Duodenal mucosa (tissue), 2 donors: ENCODE measurements at regions not wholly inside any gene's neighbourhood (a gene's known extent, or its start where the extent isn't known, plus 50 kb on each side); places are given as distances from the start of the nearest gene placed in this dataset.
"Not testable (repeated sequence)": the region's sequence is repeated elsewhere in the genome, so short reads cannot be mapped to it uniquely, and the experiment has no call there.

Source experiments
- H3K27ac ChIP-seq: one replicate; pipeline ENCODE4 v1.7.0; 2013; ENCODE audit warnings: low read depth, low read length
- H3K27me3 ChIP-seq, 2 donors: one replicate each; pipeline ENCODE4 v1.7.0; 2013; ENCODE audit warnings: low read length in 2 of 2, control low read depth in 1 of 2; ENCODE audit not compliant: insufficient read depth in 2 of 2, control insufficient read depth in 1 of 2
- H3K36me3 ChIP-seq, 2 donors: one replicate each; pipeline ENCODE4 v1.7.0; 2013; ENCODE audit warnings: low read length in 2 of 2, control low read depth in 1 of 2; ENCODE audit not compliant: insufficient read depth in 2 of 2, control insufficient read depth in 1 of 2
- H3K4me1 ChIP-seq, 2 donors: one replicate each; pipeline ENCODE4 v1.7.0; 2013; ENCODE audit warnings: low read length in 2 of 2, control low read depth in 1 of 2; ENCODE audit not compliant: insufficient read depth in 2 of 2, control insufficient read depth in 1 of 2
- H3K4me3 ChIP-seq, 2 donors: one replicate each; pipeline ENCODE4 v1.7.0; 2013; ENCODE audit warnings: low read length in 2 of 2, low read depth in 1 of 2
- H3K9ac ChIP-seq, 2 donors: one replicate each; pipeline ENCODE4 v1.7.0; 2013; ENCODE audit warnings: low read length in 2 of 2, low read depth in 1 of 2
- H3K9me3 ChIP-seq, 2 donors: one replicate each; pipeline ENCODE4 v1.7.0; 2013; ENCODE audit warnings: low read length in 2 of 2, control low read depth in 1 of 2; ENCODE audit not compliant: control insufficient read depth in 1 of 2

GRCh38 chr17:77837072-77837471, 121.4 kb upstream of the TNRC6C start:
- not testable (repeated sequence) for H3K9ac ChIP-seq, H3K27me3 ChIP-seq, H3K36me3 ChIP-seq, H3K9me3 ChIP-seq, H3K27ac ChIP-seq, H3K4me3 ChIP-seq
- peaks cover 25 to 29% of the 10 kb centered on the region in 2 donors for H3K4me1 ChIP-seq

DNA sequence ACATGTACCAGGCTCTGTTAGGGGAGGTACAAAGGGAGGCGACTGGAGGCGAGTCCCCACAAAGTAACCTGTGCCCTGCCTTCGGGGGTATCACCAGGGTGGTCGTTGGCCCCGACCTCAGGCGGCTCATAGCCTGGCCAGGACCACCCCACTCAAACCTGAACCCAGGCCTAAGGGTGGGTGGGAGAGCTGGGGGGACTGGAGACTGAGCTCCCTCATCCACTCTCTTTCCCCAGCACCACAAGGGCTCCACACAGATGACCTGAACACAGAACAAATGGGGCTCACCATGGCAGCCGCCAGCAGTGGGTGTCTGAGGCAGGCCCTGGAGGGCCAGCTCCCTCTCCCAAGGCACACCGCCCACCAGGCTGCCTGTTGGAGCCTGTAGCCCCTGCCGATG, 120.6 kb upstream of the TNRC6C start:
- H3K27me3 ChIP-seq = no peaks in the 10 kb centered on the region
- H3K9ac ChIP-seq = no peak overlapping the region
- H3K9me3 ChIP-seq = no peaks in the 10 kb centered on the region
- no peaks in the 10 kb centered on the region for H3K36me3 ChIP-seq
- peaks cover 30 to 37% of the 10 kb centered on the region in 2 donors for H3K4me1 ChIP-seq
- no peak overlapping the region for H3K27ac ChIP-seq
- H3K4me3 ChIP-seq = no peak overlapping the region

DNA sequence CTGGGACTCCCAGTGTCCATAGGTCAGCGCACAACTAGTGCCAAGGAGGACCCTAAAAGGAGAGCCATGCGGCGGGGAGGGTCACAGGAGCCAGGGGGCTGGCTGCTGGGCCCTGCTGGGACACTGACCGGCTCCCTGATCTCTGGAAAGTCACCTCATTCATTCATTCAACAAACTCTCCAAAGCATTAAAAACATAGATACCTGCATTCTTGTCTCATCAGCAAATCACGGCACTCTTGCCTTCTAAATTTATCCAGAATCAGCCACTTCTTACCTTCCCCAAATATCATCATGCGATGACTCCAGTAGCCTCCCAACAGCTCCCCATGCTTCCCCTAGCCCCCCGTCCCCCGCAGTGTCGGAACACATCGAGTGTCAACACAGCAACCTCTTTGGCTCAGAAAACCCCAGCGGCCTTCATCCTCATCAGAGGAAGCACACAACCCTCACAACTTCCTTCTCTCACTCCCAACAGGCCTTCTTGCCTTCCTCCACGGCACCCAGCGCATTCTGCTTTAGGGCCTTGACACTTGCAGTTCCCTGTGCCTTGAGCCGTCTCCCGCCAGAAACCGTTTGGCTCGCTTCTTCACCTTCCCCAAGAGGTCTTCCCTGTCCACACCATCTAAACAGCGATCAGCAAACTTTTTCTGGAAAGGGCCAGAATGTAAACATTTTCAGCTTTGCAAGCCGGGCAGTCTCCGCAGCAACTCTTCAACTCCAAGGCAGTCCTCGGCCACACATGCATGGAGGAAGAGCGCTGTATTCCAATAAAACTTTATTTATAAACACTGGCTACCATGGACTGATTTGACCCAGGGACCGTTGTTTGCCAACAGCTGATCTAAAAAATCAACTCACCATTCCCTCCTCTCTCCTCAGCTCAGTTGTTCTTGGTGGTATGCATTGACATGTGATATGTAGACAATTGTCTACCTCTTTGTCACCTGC, 119.5 kb upstream of the TNRC6C start:
- no peaks in the 10 kb centered on the region for H3K27me3 ChIP-seq
- no peak overlapping the region for H3K9ac ChIP-seq
- H3K9me3 ChIP-seq = no peaks in the 10 kb centered on the region
- no peak overlapping the region for H3K27ac ChIP-seq
- no peak overlapping the region for H3K4me3 ChIP-seq
- peaks cover 30 to 40% of the 10 kb centered on the region in 2 donors for H3K4me1 ChIP-seq
- H3K36me3 ChIP-seq = no peaks in the 10 kb centered on the region

DNA sequence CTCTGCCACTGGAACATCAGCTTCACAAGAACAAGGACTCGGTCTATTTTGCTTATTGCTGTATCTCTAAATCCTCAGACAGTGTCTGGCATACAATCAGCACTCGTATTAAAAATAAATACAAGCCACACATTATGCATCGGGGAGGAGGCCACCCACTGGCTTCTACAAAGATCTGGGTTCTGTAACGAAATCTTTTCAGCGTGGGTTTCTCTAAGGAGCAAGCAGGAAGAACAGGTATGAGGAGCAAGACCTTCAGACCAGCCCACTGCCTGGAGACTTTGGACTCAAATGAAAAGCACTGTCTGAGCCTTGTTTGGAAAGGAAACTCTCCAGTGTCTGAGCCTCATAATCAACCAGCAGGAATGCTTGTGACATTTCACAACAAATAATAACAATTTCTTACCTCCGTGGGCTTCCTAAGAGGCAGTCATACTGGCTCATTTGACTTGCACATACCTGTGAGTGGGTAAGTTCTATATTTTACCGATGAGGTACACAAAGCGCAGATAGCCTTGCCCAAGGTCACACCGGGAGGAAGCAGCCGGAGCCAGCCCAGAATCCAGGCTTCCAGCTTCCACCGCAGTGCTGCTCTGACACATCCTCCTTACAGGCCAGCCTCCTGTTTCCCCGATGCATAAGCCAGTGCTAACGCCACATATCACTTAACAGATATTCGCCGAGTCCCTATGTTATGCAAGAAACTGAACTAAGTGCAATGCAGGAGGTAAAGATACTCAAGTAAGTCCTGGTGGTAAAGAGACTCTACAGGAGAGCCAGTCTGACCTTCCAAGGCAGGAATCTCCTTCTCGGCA, 118.6 kb upstream of the TNRC6C start:
- Histone ChIP-seq H3K27me3 (no peaks in the 10 kb centered on the region), H3K36me3 (no peaks in the 10 kb centered on the region), H3K4me3 (peak overlapping the region in 1 of 2 donors; percentile 31), H3K9ac (peak overlapping the region in 1 of 2 donors; percentile 4), H3K4me1 (peaks cover 23 to 33% of the 10 kb centered on the region in 2 donors), H3K9me3 (no peaks in the 10 kb centered on the region), H3K27ac (no peak overlapping the region)

- Histone ChIP-seq H3K4me1 (peaks cover 23 to 33% of the 10 kb centered on the region in 2 donors), H3K9ac (no peak overlapping the region), H3K36me3 (no peaks in the 10 kb centered on the region), H3K4me3 (no peak overlapping the region), H3K27me3 (no peaks in the 10 kb centered on the region), H3K27ac (no peak overlapping the region), H3K9me3 (no peaks in the 10 kb centered on the region)
Observed at GRCh38 chr17:77840513-77841165, 117.9 kb upstream of the TNRC6C start.

DNA sequence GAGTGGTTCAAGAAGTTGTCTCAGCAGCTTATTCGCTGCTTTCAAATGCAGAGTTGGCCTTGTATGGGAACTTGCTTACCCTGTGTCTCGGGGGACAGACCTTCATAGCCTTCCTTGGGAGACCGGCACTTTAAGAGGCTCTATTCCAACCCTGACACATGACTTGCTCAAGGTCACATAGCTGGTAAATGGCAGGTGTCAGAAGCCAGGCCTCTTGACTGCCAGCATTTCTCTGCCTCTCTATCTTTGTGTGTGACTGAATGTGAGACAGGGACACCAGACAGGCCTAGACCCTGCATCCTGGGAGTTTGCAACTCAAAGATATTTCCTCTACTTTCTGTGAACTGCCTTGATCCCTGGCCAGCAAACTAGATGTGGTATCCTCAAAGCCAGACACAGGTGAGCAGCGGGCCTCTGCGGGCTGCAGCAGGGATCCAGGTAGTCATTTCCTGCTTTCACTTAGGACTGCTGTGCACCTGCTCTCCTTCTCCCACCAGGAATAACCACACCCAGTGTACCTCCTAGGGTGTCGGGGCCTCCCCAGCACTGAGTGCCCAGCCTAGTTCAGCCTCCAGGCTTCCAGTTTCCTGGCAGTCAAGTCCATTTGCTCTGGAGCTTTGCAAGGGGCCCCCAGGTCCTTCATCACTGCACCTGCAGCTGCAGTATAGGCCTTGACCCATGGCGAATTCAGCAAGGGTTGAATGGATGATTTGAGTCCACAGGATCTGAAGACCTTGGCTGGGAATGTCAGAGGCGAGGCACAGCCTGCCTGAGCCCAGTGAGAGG, 116.6 kb upstream of the TNRC6C start:
- Histone ChIP-seq H3K36me3 (no peaks in the 10 kb centered on the region), H3K9ac (no peak overlapping the region), H3K4me1 (peaks cover 27 to 38% of the 10 kb centered on the region in 2 donors), H3K4me3 (peak overlapping the region in 1 of 2 donors; percentile 8), H3K9me3 (no peaks in the 10 kb centered on the region), H3K27ac (peak overlapping the region; percentile 15), H3K27me3 (no peaks in the 10 kb centered on the region)

DNA sequence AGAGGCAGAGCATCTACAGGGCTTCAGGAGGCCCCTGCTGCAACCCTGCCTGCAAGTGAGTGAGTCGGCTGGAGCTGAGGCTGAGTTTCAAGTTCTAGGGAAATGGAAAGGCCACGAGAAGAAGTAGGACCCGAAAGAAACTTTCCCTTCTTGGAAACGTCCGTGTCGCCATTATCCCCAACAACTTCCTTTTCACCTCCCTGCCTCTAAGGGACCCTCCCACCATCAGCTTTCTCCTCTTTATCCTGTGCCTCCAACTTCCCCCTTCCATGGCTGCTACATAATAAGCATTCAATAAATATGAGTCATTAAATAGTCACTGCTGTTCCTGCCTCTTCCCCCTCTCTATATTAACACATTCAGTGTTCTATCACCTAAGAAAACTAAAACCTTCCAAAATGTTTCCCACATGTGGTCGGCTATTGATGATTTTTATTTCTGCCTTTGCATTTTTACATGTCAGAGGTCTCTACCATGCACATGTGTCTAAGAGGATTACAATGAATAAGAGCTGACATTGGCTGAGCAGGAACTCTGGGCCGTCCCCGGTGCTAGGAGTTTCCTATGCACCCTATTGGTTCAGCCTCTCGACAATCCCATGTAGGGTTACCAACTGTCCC, 115.9 kb upstream of the TNRC6C start:
- Histone ChIP-seq H3K9ac (no peak overlapping the region), H3K27ac (no peak overlapping the region), H3K4me1 (peaks cover 29 to 39% of the 10 kb centered on the region in 2 donors), H3K36me3 (no peaks in the 10 kb centered on the region), H3K27me3 (no peaks in the 10 kb centered on the region), H3K4me3 (peak overlapping the region in 1 of 2 donors; percentile 8), H3K9me3 (no peaks in the 10 kb centered on the region)

GRCh38 chr17:77843255-77843895, 115.1 kb upstream of the TNRC6C start:
- H3K4me1 ChIP-seq = peaks cover 29 to 39% of the 10 kb centered on the region in 2 donors
- H3K36me3 ChIP-seq, H3K9me3 ChIP-seq, H3K27ac ChIP-seq, H3K9ac ChIP-seq, H3K27me3 ChIP-seq, H3K4me3 ChIP-seq: not testable (repeated sequence)

DNA sequence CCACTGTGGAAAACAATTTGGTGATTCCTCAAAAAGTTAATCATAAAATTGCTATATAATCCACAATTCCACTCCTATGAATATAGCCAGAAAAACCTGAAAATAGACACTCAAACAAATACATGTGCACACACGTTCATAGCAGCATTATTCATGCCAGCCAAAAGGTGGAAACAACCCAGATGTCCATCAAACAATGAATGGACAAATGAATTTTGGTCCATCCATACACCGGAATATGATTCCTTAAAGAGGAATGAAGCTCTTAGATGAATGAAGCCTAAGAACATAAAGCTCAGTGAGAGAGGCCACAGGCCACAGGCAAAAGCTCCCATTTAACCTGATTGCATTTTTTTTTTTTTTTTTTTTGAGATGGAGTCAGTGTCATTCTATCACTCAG, 114.6 kb upstream of the TNRC6C start:
- H3K27ac ChIP-seq = no peak overlapping the region
- no peaks in the 10 kb centered on the region for H3K36me3 ChIP-seq
- no peaks in the 10 kb centered on the region for H3K9me3 ChIP-seq
- H3K27me3 ChIP-seq = no peaks in the 10 kb centered on the region
- peaks cover 29 to 39% of the 10 kb centered on the region in 2 donors for H3K4me1 ChIP-seq
- H3K4me3 ChIP-seq = no peak overlapping the region
- no peak overlapping the region for H3K9ac ChIP-seq
